ENCODE measurements at regions not wholly inside any gene's neighbourhood (a gene's known extent, or its start where the extent isn't known, plus 50 kb on each side); places are given as distances from the start of the nearest gene placed in this dataset.

GRCh38 chr18:55853268-55853667 lies 265.3 kb upstream of the TCF4 start:
- TF ChIP-seq POLR2A (IDR thresholded peaks at IDR 0.05) = no peak
- no peak for TF ChIP-seq CTCF (IDR thresholded peaks at IDR 0.05)
